Activated CD4-positive, alpha-beta T cell treated with anti-CD3 and anti-CD28 coated beads for 1 hour (primary cell): ENCODE measurements at regions not wholly inside any gene's neighbourhood (a gene's known extent, or its start where the extent isn't known, plus 50 kb on each side); places are given as distances from the start of the nearest gene placed in this dataset.

Experiments
- DNase-seq: peaks from one replicate; pipeline ENCODE4 v3.0.0-alpha.2; 2020

DNA sequence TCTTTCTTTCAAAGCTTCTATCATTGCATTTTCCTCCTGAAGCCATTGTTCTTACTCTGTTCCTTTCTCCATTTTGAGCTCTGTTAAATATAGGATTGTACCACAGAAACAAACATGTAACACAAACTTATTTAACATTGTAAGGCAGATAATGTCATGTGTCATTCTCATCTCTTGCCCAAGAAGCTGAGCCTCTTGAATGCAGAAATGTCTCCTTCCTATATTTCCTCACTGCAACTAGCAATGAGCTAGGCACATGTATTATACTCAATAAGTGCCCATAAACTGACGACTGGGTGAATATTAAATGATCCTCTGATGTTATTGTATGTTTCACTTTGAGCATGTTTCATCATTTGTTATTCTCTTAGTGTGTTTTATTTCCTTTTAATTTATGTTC lies 56.7 kb upstream of the SLC7A11 start:
- DNase-seq: no peak

DNA sequence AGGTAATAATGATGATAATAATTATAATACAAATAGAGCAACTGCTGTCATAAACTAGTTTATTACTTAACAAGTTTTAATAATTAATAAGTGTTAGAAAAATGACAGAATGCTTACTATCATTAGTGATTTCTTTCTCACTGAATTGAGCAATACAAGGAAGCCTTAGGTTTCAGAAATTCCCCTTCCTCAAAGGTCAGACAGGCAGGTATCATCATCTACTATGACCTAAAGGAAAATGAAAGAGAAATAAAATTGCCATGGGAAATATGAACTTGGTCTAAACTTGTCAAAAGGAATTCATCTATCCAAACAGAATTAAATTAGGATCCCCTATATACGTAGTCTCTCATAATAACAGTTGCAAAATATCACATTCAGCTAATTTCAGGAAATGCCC lies 56.3 kb upstream of the SLC7A11 start:
- no peak for DNase-seq

DNA sequence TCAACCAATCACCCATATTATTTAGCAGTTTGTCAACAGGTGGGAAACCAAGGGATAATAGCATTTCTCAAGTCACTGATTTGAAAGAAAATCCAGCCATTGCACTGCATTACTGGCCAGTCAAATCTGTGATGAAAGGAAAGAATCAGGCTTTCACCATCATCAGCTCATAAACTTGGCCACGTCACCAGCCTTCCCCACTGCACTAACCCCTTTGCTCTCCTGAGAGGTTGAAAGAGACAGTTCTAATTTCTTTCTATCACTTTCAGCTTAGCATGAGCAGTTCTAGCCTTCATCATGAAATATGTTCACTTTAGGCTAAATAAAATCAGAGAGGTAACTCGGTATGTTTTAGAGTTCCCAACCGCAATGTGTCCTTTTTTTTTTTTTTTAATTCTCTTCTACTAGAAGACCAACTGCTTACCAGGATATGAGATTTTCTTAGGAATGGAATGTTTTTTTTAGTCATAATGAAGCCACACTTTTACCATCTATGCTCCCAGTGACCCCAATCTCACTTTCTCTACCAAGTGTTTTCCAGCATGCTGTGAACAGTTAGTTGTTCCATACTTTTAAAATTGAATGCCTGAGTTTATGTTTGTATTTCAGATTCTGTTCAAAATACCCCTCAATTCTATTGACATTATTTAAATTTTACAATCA lies 55.7 kb upstream of the SLC7A11 start:
- no peak for DNase-seq

DNA sequence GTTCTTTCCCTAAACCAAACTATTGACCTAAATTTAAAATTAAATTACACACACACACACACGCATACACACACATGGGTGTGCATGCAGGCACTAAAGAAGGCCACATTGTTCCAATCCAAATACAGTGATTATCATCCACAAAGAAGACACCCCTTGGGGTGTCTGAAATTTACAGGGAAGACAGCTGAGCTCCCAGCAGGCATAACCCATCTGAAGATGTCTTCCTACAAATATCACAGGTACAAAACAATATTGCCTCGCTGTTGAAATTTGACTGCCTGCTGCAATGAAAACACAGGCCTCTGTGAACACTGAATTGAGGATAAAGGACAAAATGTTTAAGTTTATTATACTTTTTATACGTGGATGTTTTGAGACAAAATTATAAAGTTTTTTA lies 50.2 kb upstream of the SLC7A11 start:
- DNase-seq: no peak
